DMS53 treated with DMSO at 0.1 percent for 48 hours (cell line): ENCODE measurements at regions not wholly inside any gene's neighbourhood (a gene's known extent, or its start where the extent isn't known, plus 50 kb on each side); places are given as distances from the start of the nearest gene placed in this dataset.

Experiments used
- DNase-seq: peaks from one replicate; lab custom pipeline; 2025; ENCODE audit not compliant: unreplicated experiment; lab: John Stamatoyannopoulos, UW

- DNase-seq = no peak
Observed at GRCh38 chr1:79074975-79075374, 68.4 kb upstream of the ADGRL4 start.

- DNase-seq = no peak
Observed at GRCh38 chr1:79069828-79070227, 63.3 kb upstream of the ADGRL4 start.

GRCh38 chr1:79059341-79059740, 52.8 kb upstream of the ADGRL4 start:
- no peak for DNase-seq
